AG10803 (cell line): ENCODE measurements at regions not wholly inside any gene's neighbourhood (a gene's known extent, or its start where the extent isn't known, plus 50 kb on each side); places are given as distances from the start of the nearest gene placed in this dataset.
"Not testable (repeated sequence)": the region's sequence is repeated elsewhere in the genome, so short reads cannot be mapped to it uniquely, and the experiment has no call there.

Experiments
- DNase-seq: peaks from one replicate; pipeline ENCODE4 v3.0.0; 2010; ENCODE audit warnings: low read depth
- H3K4me3 ChIP-seq: 2 replicates; pipeline ENCODE4 v1.5.1; 2011; ENCODE audit warnings: mild to moderate bottlenecking, low read length, control low read depth
- CTCF ChIP-seq: conservative IDR thresholded peaks from 2 replicates; pipeline ENCODE4 v1.5.1; 2011; ENCODE audit warnings: mild to moderate bottlenecking, low read length, control low read depth, inconsistent platforms

- TF ChIP-seq CTCF, result no peak
- no peak for DNase-seq
- H3K4me3 ChIP-seq, result no peak overlapping the region
Observed at GRCh38 chr3:22856811-22857210, 346.3 kb upstream of the UBE2E2 start.

GRCh38 chr3:22858486-22858885 is 344.6 kb upstream of the UBE2E2 start:
- DNase-seq, result no peak
- H3K4me3 ChIP-seq, result no peak overlapping the region
- no peak for TF ChIP-seq CTCF

- no peak for DNase-seq
- H3K4me3 ChIP-seq, result no peak overlapping the region
- no peak for TF ChIP-seq CTCF
Observed at GRCh38 chr3:22859618-22860017, 343.5 kb upstream of the UBE2E2 start.

GRCh38 chr3:22861426-22861825 is 341.7 kb upstream of the UBE2E2 start:
- DNase-seq, result no peak
- no peak overlapping the region for H3K4me3 ChIP-seq
- TF ChIP-seq CTCF, result no peak

- no peak overlapping the region for H3K4me3 ChIP-seq
- TF ChIP-seq CTCF, result no peak
- no peak for DNase-seq
Observed at GRCh38 chr3:22862111-22862510, 341.0 kb upstream of the UBE2E2 start.

GRCh38 chr3:22882834-22883233 is 320.3 kb upstream of the UBE2E2 start:
- DNase-seq, H3K4me3 ChIP-seq: not testable (repeated sequence)

GRCh38 chr3:22885039-22885438 is 318.1 kb upstream of the UBE2E2 start:
- no peak for DNase-seq
- no peak for TF ChIP-seq CTCF

More at GRCh38 chr3:22885039-22885438, 318.1 kb upstream of the UBE2E2 start:
- H3K4me3 ChIP-seq, result no peak overlapping the region
